ENCODE measurements at regions not wholly inside any gene's neighbourhood (a gene's known extent, or its start where the extent isn't known, plus 50 kb on each side); places are given as distances from the start of the nearest gene placed in this dataset.
A peak's percentile ranks its signal among the peaks of the same experiment; 100 is the strongest.

DNA sequence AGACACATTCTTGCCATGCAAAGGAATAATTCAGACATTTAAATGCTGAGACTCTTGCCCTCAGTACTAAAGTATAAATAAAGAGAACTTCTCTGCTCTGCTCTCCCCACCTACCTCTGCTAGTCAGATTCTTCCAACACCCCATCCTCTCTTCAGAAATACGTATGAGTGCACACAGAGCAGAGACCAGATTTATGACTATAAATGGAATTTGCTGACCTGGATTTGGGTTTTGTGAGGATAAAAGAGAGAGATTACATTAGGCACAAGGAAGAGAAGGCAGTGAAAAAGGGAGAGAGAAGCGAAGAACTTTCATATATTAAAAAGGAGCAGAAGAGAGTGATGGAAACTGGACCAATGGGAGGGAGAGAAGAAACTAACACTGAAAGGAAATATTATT is 87.6 kb upstream of the EXOC1L start:
- Histone ChIP-seq H3K9ac (ENCODE audit: low read length in 3 of 3) (no peak overlapping the region), H3K4me1 (ENCODE audit: control insufficient read depth in 2 of 3, insufficient read depth in 2 of 3, low read depth in 1 of 3, low read length in 3 of 3) (no peaks in the 10 kb centered on the region), H3K4me3 (ENCODE audit: low read length in 3 of 3) (no peak overlapping the region), H3K36me3 (ENCODE audit: control insufficient read depth in 2 of 3, insufficient read depth in 3 of 3, low read length in 3 of 3) (no peaks in the 10 kb centered on the region), H3K9me3 (ENCODE audit: control insufficient read depth in 2 of 3, insufficient read depth in 1 of 3, low read length in 3 of 3) (no peaks in the 10 kb centered on the region), H3K27me3 (ENCODE audit: control insufficient read depth, insufficient read depth, low read length) (no peaks in the 10 kb centered on the region), H3K27ac (ENCODE audit: low read depth in 2 of 2, low read length in 2 of 2) (no peak overlapping the region)
- TF ChIP-seq CTCF (IDR thresholded peaks at IDR 0.05; ENCODE audit: borderline replicate concordance, extremely low read depth, insufficient read depth), result no peak
- no peak for DNase-seq
- no peak for FAIRE-seq
- intact Hi-C loops (cut with DNase I), result no loop called here

DNA sequence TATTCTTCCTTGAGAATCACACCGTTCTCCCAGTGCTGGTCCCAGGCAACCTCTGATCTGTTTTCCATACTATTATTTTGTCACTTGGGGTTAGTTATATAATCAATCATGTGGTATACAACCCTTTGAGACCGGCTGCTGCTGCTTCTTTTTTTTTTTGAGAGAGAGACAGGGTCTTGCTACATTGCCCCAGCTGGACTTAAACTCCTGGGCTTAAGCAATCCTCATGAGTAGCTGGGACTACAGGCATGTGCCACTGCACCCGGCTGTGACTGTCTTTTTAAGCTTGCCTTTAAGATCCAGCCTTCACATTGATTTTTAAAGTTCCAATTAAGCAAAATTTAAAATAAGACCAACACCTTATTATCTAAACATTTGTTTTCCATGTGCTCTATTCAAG is 86.7 kb upstream of the EXOC1L start:
- FAIRE-seq (no peak), DNase-seq (no peak)
- H3K4me1 ChIP-seq (ENCODE audit: control insufficient read depth in 2 of 3, insufficient read depth in 2 of 3, low read depth in 1 of 3, low read length in 3 of 3), result no peaks in the 10 kb centered on the region
- no peak overlapping the region for H3K27ac ChIP-seq (ENCODE audit: low read depth in 2 of 2, low read length in 2 of 2)
- H3K4me3 ChIP-seq (ENCODE audit: low read length in 3 of 3), result no peak overlapping the region
- no peak for TF ChIP-seq CTCF (IDR thresholded peaks at IDR 0.05; ENCODE audit: borderline replicate concordance, extremely low read depth, insufficient read depth)
- no peaks in the 10 kb centered on the region for H3K36me3 ChIP-seq (ENCODE audit: control insufficient read depth in 2 of 3, insufficient read depth in 3 of 3, low read length in 3 of 3)
- H3K9me3 ChIP-seq (ENCODE audit: control insufficient read depth in 2 of 3, insufficient read depth in 1 of 3, low read length in 3 of 3), result no peaks in the 10 kb centered on the region
- H3K9ac ChIP-seq (ENCODE audit: low read length in 3 of 3), result no peak overlapping the region
- intact Hi-C loops (cut with DNase I), result no loop called here
- H3K27me3 ChIP-seq (ENCODE audit: control insufficient read depth, insufficient read depth, low read length), result no peaks in the 10 kb centered on the region

DNA sequence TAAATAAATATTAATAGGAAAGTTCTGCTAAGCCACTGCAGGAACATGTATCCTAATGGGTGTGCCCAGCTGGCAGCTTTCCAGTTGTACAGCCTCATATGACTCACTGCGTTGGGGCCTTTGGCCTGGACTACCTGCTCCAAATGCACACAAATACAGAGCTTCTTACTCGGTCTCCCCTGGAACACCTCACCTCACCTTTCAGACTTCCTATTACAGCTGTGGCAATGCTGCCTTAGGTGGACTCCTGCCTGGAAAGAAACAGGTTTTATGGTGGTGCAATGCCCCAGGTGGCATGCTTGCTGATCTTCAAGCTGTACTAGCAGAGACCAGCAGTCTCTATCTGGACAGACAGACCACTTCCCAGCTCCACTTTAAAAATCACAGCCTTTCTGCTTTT is 85.7 kb upstream of the EXOC1L start:
- FAIRE-seq (no peak), DNase-seq (peak in 1 of 5 donors; percentile 82)
- H3K27me3 ChIP-seq (ENCODE audit: control insufficient read depth, insufficient read depth, low read length), result no peaks in the 10 kb centered on the region
- no peak overlapping the region for H3K9ac ChIP-seq (ENCODE audit: low read length in 3 of 3)
- no peaks in the 10 kb centered on the region for H3K36me3 ChIP-seq (ENCODE audit: control insufficient read depth in 2 of 3, insufficient read depth in 3 of 3, low read length in 3 of 3)
- intact Hi-C loops (cut with DNase I), result no loop called here
- no peak for TF ChIP-seq CTCF (IDR thresholded peaks at IDR 0.05; ENCODE audit: borderline replicate concordance, extremely low read depth, insufficient read depth)
- H3K9me3 ChIP-seq (ENCODE audit: control insufficient read depth in 2 of 3, insufficient read depth in 1 of 3, low read length in 3 of 3), result no peaks in the 10 kb centered on the region
- H3K4me1 ChIP-seq (ENCODE audit: control insufficient read depth in 2 of 3, insufficient read depth in 2 of 3, low read depth in 1 of 3, low read length in 3 of 3), result no peaks in the 10 kb centered on the region
- no peak overlapping the region for H3K27ac ChIP-seq (ENCODE audit: low read depth in 2 of 2, low read length in 2 of 2)
- H3K4me3 ChIP-seq (ENCODE audit: low read length in 3 of 3), result no peak overlapping the region

GRCh38 chr4:55736605-55737183 is 82.9 kb upstream of the EXOC1L start:
- Histone ChIP-seq H3K9me3 (ENCODE audit: control insufficient read depth in 2 of 3, insufficient read depth in 1 of 3, low read length in 3 of 3) (no peaks in the 10 kb centered on the region), H3K27me3 (ENCODE audit: control insufficient read depth, insufficient read depth, low read length) (no peaks in the 10 kb centered on the region), H3K36me3 (ENCODE audit: control insufficient read depth in 2 of 3, insufficient read depth in 3 of 3, low read length in 3 of 3) (no peaks in the 10 kb centered on the region), H3K4me1 (ENCODE audit: control insufficient read depth in 2 of 3, insufficient read depth in 2 of 3, low read depth in 1 of 3, low read length in 3 of 3) (no peaks in the 10 kb centered on the region), H3K27ac (ENCODE audit: low read depth in 2 of 2, low read length in 2 of 2) (no peak overlapping the region), H3K4me3 (ENCODE audit: low read length in 3 of 3) (no peak overlapping the region), H3K9ac (ENCODE audit: low read length in 3 of 3) (no peak overlapping the region)
- peak; percentile 32 for TF ChIP-seq CTCF (IDR thresholded peaks at IDR 0.05; ENCODE audit: borderline replicate concordance, extremely low read depth, insufficient read depth)
- intact Hi-C loops (cut with DNase I), result no loop called here
- no peak for DNase-seq
- peak; percentile 3 for FAIRE-seq

Data from kidney (tissue), 13 donors.